GM19239 (cell line): ENCODE measurements at regions not wholly inside any gene's neighbourhood (a gene's known extent, or its start where the extent isn't known, plus 50 kb on each side); places are given as distances from the start of the nearest gene placed in this dataset.

ENCODE experiments used
- DNase-seq: peaks from one replicate; pipeline ENCODE4 v3.0.0; 2011; ENCODE audit warnings: low spot score; ENCODE audit not compliant: insufficient read length
- FAIRE-seq: peaks from 2 replicates; lab custom pipeline; 2011; peaks lifted over from hg19 to GRCh38; lab: Jason Lieb, UNC

GRCh38 chr11:24422376-24422775 is 74.5 kb upstream of the LUZP2 start:
- FAIRE-seq = no peak
- no peak for DNase-seq

GRCh38 chr11:24437123-24437522 is 59.7 kb upstream of the LUZP2 start:
- no peak for DNase-seq

More at GRCh38 chr11:24437123-24437522, 59.7 kb upstream of the LUZP2 start:
- no peak for FAIRE-seq
